HepG2 (cell line): ENCODE measurements at regions not wholly inside any gene's neighbourhood (a gene's known extent, or its start where the extent isn't known, plus 50 kb on each side); places are given as distances from the start of the nearest gene placed in this dataset.

Experiments
- ADNP ChIP-seq: sonication (generic); formaldehyde crosslinking; IDR thresholded peaks from 2 replicates; pipeline ENCODE4 v1.4.0; 2020; ENCODE audit warnings: missing genetic modification reagents
- BRCA1 ChIP-seq: sonication (generic); formaldehyde crosslinking; IDR thresholded peaks from 2 replicates; pipeline ENCODE4 v1.4.0; 2020; ENCODE audit warnings: missing genetic modification reagents
- MED13 ChIP-seq: sonication (generic); formaldehyde crosslinking; IDR thresholded peaks from 2 replicates; pipeline ENCODE4 v1.5.0; 2020; ENCODE audit warnings: missing genetic modification reagents
- MEF2D ChIP-seq: sonication (generic); formaldehyde crosslinking; IDR thresholded peaks from 2 replicates; pipeline ENCODE4 v1.5.1; 2020; ENCODE audit warnings: mild to moderate bottlenecking, missing genetic modification reagents
- NFE2L2 ChIP-seq: fragments of 150-350 bp; IDR thresholded peaks from 2 replicates; pipeline ENCODE4 v1.6.1; 2014; ENCODE audit warnings: low read length
- ZNF510 ChIP-seq: sonication (generic); formaldehyde crosslinking; IDR thresholded peaks from 2 replicates; pipeline ENCODE4 v1.4.0; 2020; ENCODE audit warnings: low read depth, mild to moderate bottlenecking, missing genetic modification reagents
- ZNF552 ChIP-seq: sonication (generic); formaldehyde crosslinking; IDR thresholded peaks from 2 replicates; pipeline ENCODE4 v1.9.0; 2022; ENCODE audit warnings: missing genetic modification reagents, mild to moderate bottlenecking, borderline replicate concordance

- TF ChIP-seq NFE2L2 (no peak), MEF2D (no peak), MED13 (CRISPR knock-in tag) (no peak), ZNF552 (CRISPR knock-in tag) (no peak), BRCA1 (no peak), ADNP (no peak), ZNF510 (CRISPR knock-in tag) (no peak)
These were observed 1455.7 kb upstream of the CELF2 start for GRCh38 chr10:9561821-9562505.
